Kasumi-1 (cell line): ENCODE measurements at regions not wholly inside any gene's neighbourhood (a gene's known extent, or its start where the extent isn't known, plus 50 kb on each side); places are given as distances from the start of the nearest gene placed in this dataset.
"Not testable (repeated sequence)": the region's sequence is repeated elsewhere in the genome, so short reads cannot be mapped to it uniquely, and the experiment has no call there.

Experiments
- DNase-seq, 2 experiments: peaks; one replicate each; lab custom pipeline; 2025; lab: John Stamatoyannopoulos, UW

- DNase-seq: no peak
Measured at GRCh38 chr16:25637236-25637635, 54.5 kb upstream of the HS3ST4 start.

- DNase-seq: no peak
Measured at GRCh38 chr16:25636662-25637061, 55.1 kb upstream of the HS3ST4 start.

- no peak for DNase-seq
Measured at GRCh38 chr16:25635454-25635853, 56.3 kb upstream of the HS3ST4 start.

- DNase-seq: no peak
Measured at GRCh38 chr16:25633549-25633948, 58.2 kb upstream of the HS3ST4 start.

GRCh38 chr16:25628766-25629165 is 63.0 kb upstream of the HS3ST4 start:
- DNase-seq: no peak

GRCh38 chr16:25627641-25628040 is 64.1 kb upstream of the HS3ST4 start:
- no peak for DNase-seq

GRCh38 chr16:25626172-25626571 is 65.6 kb upstream of the HS3ST4 start:
- no peak for DNase-seq

GRCh38 chr16:25625620-25626019 is 66.1 kb upstream of the HS3ST4 start:
- no peak for DNase-seq

- no peak for DNase-seq
Measured at GRCh38 chr16:25614716-25615265, 77.0 kb upstream of the HS3ST4 start.

GRCh38 chr16:25613931-25614330 is 77.8 kb upstream of the HS3ST4 start:
- no peak for DNase-seq

- DNase-seq: no peak
Measured at GRCh38 chr16:25608002-25608401, 83.8 kb upstream of the HS3ST4 start.

- DNase-seq: no peak
Measured at GRCh38 chr16:25606069-25606468, 85.7 kb upstream of the HS3ST4 start.

GRCh38 chr16:25605381-25605780 is 86.4 kb upstream of the HS3ST4 start:
- DNase-seq: no peak

GRCh38 chr16:25601306-25601705 is 90.5 kb upstream of the HS3ST4 start:
- DNase-seq: not testable (repeated sequence)

GRCh38 chr16:25596194-25596593 is 95.6 kb upstream of the HS3ST4 start:
- no peak for DNase-seq

GRCh38 chr16:25593260-25593659 is 98.5 kb upstream of the HS3ST4 start:
- DNase-seq: no peak

- DNase-seq: no peak
Measured at GRCh38 chr16:25587783-25588182, 104.0 kb upstream of the HS3ST4 start.

GRCh38 chr16:25586826-25587225 is 104.9 kb upstream of the HS3ST4 start:
- DNase-seq: no peak

GRCh38 chr16:25585526-25585925 is 106.2 kb upstream of the HS3ST4 start:
- DNase-seq: no peak

- DNase-seq: no peak
Measured at GRCh38 chr16:25580041-25580440, 111.7 kb upstream of the HS3ST4 start.

- DNase-seq: no peak
Measured at GRCh38 chr16:25575363-25575762, 116.4 kb upstream of the HS3ST4 start.

- DNase-seq: no peak
Measured at GRCh38 chr16:25571712-25572111, 120.0 kb upstream of the HS3ST4 start.

GRCh38 chr16:25570131-25570530 is 121.6 kb upstream of the HS3ST4 start:
- DNase-seq: no peak

GRCh38 chr16:25568991-25569390 is 122.8 kb upstream of the HS3ST4 start:
- DNase-seq: no peak

GRCh38 chr16:25566183-25566582 is 125.6 kb upstream of the HS3ST4 start:
- DNase-seq: no peak
